ENCODE measurements at regions not wholly inside any gene's neighbourhood (a gene's known extent, or its start where the extent isn't known, plus 50 kb on each side); places are given as distances from the start of the nearest gene placed in this dataset.

GRCh38 chr6:24997905-24998304 lies 62.1 kb upstream of the RIPOR2 start:
- TF ChIP-seq EP300 (IDR thresholded peaks at IDR 0.05), result no peak
- TF ChIP-seq CTCF (IDR thresholded peaks at IDR 0.05), result no peak
- TF ChIP-seq POLR2A (IDR thresholded peaks at IDR 0.05), result no peak
- no peak for DNase-seq (ENCODE audit: low spot score in 2 of 2)
- H3K36me3 ChIP-seq, result no peaks in the 10 kb centered on the region
- peaks cover 0 to 7% (median 2%) of the 10 kb centered on the region in 4 donors for H3K4me1 ChIP-seq
- H3K4me3 ChIP-seq, result no peak overlapping the region
- H3K9me3 ChIP-seq, result no peaks in the 10 kb centered on the region
- no peak overlapping the region for H3K27ac ChIP-seq
- H3K27me3 ChIP-seq, result no peaks in the 10 kb centered on the region
- WGBS, 2 donors, result 72 to 77% methylated on average over 3 of the region's 3 CpGs

- no peak for TF ChIP-seq POLR2A (IDR thresholded peaks at IDR 0.05)
- no peak for TF ChIP-seq EP300 (IDR thresholded peaks at IDR 0.05)
- TF ChIP-seq CTCF (IDR thresholded peaks at IDR 0.05), result no peak
- Histone ChIP-seq H3K4me3 (no peak overlapping the region), H3K27ac (no peak overlapping the region)
Measured at GRCh38 chr6:25002326-25003091, 66.7 kb upstream of the RIPOR2 start.

GRCh38 chr6:25004357-25004756 lies 68.6 kb upstream of the RIPOR2 start:
- H3K9me3 ChIP-seq, result no peaks in the 10 kb centered on the region
- peak overlapping the region in 1 of 4 donors; percentile 14 for H3K27ac ChIP-seq
- H3K36me3 ChIP-seq, result no peaks in the 10 kb centered on the region
- TF ChIP-seq POLR2A (IDR thresholded peaks at IDR 0.05) (no peak), EP300 (IDR thresholded peaks at IDR 0.05) (no peak)
- no peaks in the 10 kb centered on the region for H3K27me3 ChIP-seq
- no peak for DNase-seq (ENCODE audit: low spot score in 2 of 2)
- WGBS, 2 donors, result 34 to 57% methylated on average over 2 of the region's 2 CpGs
- no peak overlapping the region for H3K4me3 ChIP-seq
- H3K4me1 ChIP-seq, result peaks cover 0 to 25% (median 18%) of the 10 kb centered on the region in 4 donors

More at GRCh38 chr6:25002326-25003091, 66.7 kb upstream of the RIPOR2 start:
- Histone ChIP-seq H3K36me3 (no peaks in the 10 kb centered on the region), H3K4me1 (peaks cover 0 to 22% (median 15%) of the 10 kb centered on the region in 4 donors), H3K9me3 (no peaks in the 10 kb centered on the region), H3K27me3 (no peaks in the 10 kb centered on the region)
- no peak for DNase-seq (ENCODE audit: low spot score in 2 of 2)
- WGBS, 2 donors, result 71% methylated on average over 11 of the region's 11 CpGs

- Histone ChIP-seq H3K27me3 (no peaks in the 10 kb centered on the region), H3K4me1 (peaks cover 0 to 25% (median 18%) of the 10 kb centered on the region in 4 donors)
- 63 to 71% methylated on average over 4 of the region's 4 CpGs for WGBS, 2 donors
Measured at GRCh38 chr6:25005010-25005409, 69.2 kb upstream of the RIPOR2 start.

GRCh38 chr6:25006075-25006474 lies 70.3 kb upstream of the RIPOR2 start:
- Histone ChIP-seq H3K36me3 (no peaks in the 10 kb centered on the region), H3K27ac (peak overlapping the region in 3 of 4 donors; percentile 58 to 86 (median 78)), H3K4me3 (no peak overlapping the region), H3K27me3 (no peaks in the 10 kb centered on the region), H3K9me3 (no peaks in the 10 kb centered on the region), H3K4me1 (peaks cover 0 to 25% (median 18%) of the 10 kb centered on the region in 4 donors)
- no peak for TF ChIP-seq POLR2A (IDR thresholded peaks at IDR 0.05)
- no peak for TF ChIP-seq CTCF (IDR thresholded peaks at IDR 0.05)
- TF ChIP-seq EP300 (IDR thresholded peaks at IDR 0.05), result no peak
- 90% methylated on average over 1 of the region's 1 CpG for WGBS, 2 donors
- no peak for DNase-seq (ENCODE audit: low spot score in 2 of 2)

More at GRCh38 chr6:25005010-25005409, 69.2 kb upstream of the RIPOR2 start:
- H3K36me3 ChIP-seq, result no peaks in the 10 kb centered on the region
- no peak overlapping the region for H3K27ac ChIP-seq
- DNase-seq (ENCODE audit: low spot score in 2 of 2), result no peak
- TF ChIP-seq CTCF (IDR thresholded peaks at IDR 0.05), result no peak
- TF ChIP-seq EP300 (IDR thresholded peaks at IDR 0.05), result no peak
- no peak for TF ChIP-seq POLR2A (IDR thresholded peaks at IDR 0.05)
- H3K9me3 ChIP-seq, result no peaks in the 10 kb centered on the region
- H3K4me3 ChIP-seq, result no peak overlapping the region
